ENCODE measurements at regions not wholly inside any gene's neighbourhood (a gene's known extent, or its start where the extent isn't known, plus 50 kb on each side); places are given as distances from the start of the nearest gene placed in this dataset.

- TF ChIP-seq ELF1 (IDR thresholded peaks at IDR 0.05; ENCODE audit: borderline replicate concordance, low read depth) (no peak), SRF (IDR thresholded peaks at IDR 0.05; ENCODE audit: low read depth) (no peak), JUND (IDR thresholded peaks at IDR 0.05) (no peak), EGR1 (IDR thresholded peaks at IDR 0.05; ENCODE audit: low read depth) (no peak), EZH2 (IDR thresholded peaks at IDR 0.05) (no peak), ATF3 (IDR thresholded peaks at IDR 0.05) (no peak), CBX3 (IDR thresholded peaks at IDR 0.05; ENCODE audit: low read depth) (no peak), TCF7L2 (IDR thresholded peaks at IDR 0.05; ENCODE audit: borderline replicate concordance, extremely low read depth, insufficient read depth, insufficient read length) (no peak), SIN3A (IDR thresholded peaks at IDR 0.05; ENCODE audit: low read depth) (no peak)
Measured at GRCh38 chr22:49483946-49484345, 343.7 kb downstream of the BRD1 start (continued).

GRCh38 chr22:49483281-49483870 is 344.3 kb downstream of the BRD1 start:
- Histone ChIP-seq H3K9me2 (ENCODE audit: insufficient read depth) (no peaks in the 10 kb centered on the region), H3K27me3 (ENCODE audit: insufficient read depth, low read length) (no peaks in the 10 kb centered on the region), H3K4me2 (ENCODE audit: low read length) (no peak overlapping the region), H3K4me1 (ENCODE audit: control insufficient read depth in 1 of 2, insufficient read depth in 2 of 2, low read length in 2 of 2) (peaks cover 11 to 26% of the 10 kb centered on the region in 2 experiments), H3K79me2 (ENCODE audit: insufficient read depth, low read length) (0 out of 2 replicates have a peak, but pooled peaks cover 4% of the 10 kb centered on the region), H2AFZ (ENCODE audit: low read depth, low read length, poor library complexity, severe bottlenecking) (no peak overlapping the region), H4K20me1 (ENCODE audit: insufficient read depth) (no peaks in the 10 kb centered on the region), H3K9me3 (ENCODE audit: control insufficient read depth in 1 of 2, insufficient read depth in 1 of 2, low read depth in 1 of 2, low read length in 2 of 2) (no peaks in the 10 kb centered on the region), H3K36me3 (ENCODE audit: control insufficient read depth in 1 of 2, insufficient read depth in 2 of 2, low read length in 2 of 2) (no peaks in the 10 kb centered on the region), H3K9ac (ENCODE audit: low read length) (no peak overlapping the region), H3K27ac (ENCODE audit: low read depth, low read length) (no peak overlapping the region), H3K4me3 (replicated peaks in 1 of 2; ENCODE audit: low read depth in 1 of 2, low read length in 2 of 2) (no peak overlapping the region)
- RAD21 ChIA-PET (ENCODE audit: low non-redundant PET in 1 of 2, low total read pairs in 2 of 2, uncharacterized antibody in 2 of 2, unreplicated experiment in 2 of 2) = no interaction called here
- intact Hi-C loops (cut with micrococcal nuclease) = no loop called here
- POLR2A ChIA-PET = no interaction called here
- TF ChIP-seq YY1 (IDR thresholded peaks at IDR 0.05; ENCODE audit: extremely low read depth, insufficient replicate concordance, low read depth, low read length) (no peak), EZH2 (IDR thresholded peaks at IDR 0.05) (no peak)
- no peak for ATAC-seq
- no TSS peak for BruUV-seq (replicated peaks)
- CTCF ChIA-PET = no interaction called here
- no peak for DNase-seq (ENCODE audit: low read depth, low spot score)
